Stimulated activated CD8-positive, alpha-beta memory T cell treated with anti-CD3 and anti-CD28 coated beads, Interleukin-15, amount 100 ng/mL, for 48 hours (primary cell): ENCODE measurements at regions not wholly inside any gene's neighbourhood (a gene's known extent, or its start where the extent isn't known, plus 50 kb on each side); places are given as distances from the start of the nearest gene placed in this dataset.

ENCODE experiments used
- DNase-seq, 2 donors: peaks; one replicate each; pipeline ENCODE4 v3.0.0-alpha.2; 2020; ENCODE audit warnings: low read depth in 2 of 2

DNA sequence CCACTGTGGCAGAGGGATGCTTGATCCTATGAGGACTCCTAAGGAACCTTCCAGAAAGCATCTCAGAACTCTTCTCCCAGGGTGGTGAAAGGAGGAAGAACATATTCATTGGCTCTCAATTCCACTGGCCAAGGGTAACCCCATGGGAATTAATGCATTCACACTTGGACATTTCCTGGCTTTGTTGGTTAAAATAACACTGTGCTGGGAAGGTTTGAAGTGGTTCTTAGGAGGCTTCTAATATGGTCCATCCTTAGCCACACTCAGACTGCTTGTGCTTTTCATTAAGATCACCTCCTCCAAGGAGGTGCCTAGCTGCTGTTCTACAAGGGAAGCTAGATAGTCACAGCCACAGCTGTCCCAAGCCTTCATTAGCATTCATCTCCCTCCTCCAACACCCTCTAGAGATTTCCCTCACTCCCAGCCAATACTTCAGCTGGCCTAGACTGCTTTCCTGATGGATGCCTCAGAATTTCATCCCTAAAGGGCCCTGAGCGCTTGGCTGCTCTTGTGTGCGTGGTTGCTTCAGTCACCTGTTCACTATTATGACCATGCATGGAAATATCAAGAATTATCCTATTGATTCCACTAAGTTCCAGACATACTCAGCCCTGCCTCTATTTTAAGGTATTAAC is 544.4 kb downstream of the PLPP3 start:
- no peak for DNase-seq

DNA sequence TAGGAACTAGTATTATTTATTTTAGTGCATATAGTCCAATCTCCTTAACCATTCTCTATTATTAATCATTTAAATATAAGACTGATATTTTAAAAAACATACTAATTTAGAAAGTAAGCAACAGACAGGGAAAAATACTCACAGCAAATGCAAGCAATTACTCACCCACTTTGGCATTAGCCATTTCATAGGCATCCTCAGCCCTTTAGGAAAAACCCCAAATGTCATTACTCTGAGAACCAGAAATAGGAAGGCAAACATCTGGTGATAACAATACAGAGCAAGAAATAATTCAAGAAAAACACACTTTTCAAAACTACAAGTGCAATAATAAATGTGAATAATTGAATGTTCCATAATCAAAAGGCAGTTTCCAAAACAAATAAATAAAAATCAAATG is 545.1 kb downstream of the PLPP3 start:
- no peak for DNase-seq

DNA sequence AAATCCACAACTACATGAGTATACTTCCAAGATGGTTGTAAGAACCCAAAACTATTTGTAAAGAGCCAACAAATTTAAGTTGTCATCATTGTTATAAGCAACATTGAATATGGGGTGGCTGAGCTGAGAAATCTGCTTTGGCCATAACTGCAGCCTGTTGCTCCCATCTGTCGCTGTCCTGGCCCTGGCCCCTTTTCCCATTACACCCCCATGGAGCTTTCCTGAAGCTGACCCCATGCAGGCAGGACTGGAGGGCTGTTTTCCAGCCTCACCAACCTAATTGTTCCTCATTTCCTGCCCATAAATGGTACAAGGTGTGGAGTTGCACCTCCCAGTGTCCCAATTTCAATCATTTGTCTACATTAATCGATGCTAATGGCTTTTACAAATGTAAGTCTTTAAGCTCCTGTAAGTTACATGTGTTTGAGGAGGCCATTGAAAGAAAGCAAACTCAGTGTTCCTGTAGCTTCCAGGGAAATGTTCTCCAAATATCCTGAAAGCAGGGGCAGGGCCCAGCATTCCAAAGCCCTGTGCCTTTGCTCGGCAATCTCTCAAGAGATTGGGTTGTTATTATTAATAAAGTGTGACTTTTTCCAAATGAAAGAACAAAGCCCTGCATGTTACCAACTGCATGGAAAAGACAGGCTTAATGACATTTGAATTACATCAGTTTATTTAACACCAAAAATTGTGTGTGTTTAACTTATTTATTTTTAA is 545.9 kb downstream of the PLPP3 start:
- DNase-seq, result no peak

DNA sequence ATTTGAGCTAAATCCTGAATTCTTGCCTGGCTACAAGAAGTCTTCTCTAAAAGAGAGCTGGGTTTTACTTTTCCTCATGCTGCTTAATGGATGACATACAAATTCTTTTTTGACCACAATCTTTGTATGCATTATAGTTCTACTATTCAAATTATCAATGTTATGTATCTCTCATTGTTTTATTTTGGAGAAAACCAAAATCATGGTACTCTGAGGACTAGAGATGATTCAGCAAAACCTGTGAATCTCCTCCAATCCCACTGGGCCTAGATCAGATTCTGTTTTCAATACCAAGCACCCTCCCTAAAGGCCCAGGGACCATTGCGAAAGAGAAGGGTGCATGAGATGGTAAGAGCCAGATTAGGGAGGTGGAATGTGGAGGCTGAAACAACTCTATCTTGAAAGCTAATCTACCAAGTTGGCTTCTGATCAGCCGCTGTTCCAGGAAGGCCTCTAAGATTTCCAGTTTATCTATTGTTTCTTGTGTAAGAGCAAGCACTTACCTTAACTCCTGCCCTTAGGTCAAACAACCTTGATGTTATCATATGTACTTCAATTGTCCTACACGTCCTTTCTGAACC is 547.2 kb downstream of the PLPP3 start:
- DNase-seq, result no peak

DNA sequence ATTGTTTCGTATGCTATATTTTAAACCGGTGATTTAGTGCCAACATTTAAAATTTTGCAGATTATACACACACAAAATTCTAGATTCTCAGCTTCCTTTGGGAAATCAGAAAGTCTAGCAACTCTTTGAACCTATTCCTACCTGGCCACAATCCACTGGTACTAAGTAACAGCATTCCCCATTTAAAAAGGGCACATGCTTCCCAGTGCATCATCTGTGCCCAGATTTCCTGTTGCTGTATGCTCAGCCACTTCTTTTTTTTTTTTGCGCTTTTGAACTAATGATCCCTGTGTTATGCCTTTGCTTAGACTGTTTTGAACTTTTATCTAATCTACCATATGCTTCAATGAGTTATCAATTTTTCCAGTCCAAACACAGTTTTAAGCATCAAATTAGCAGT is 548.4 kb downstream of the PLPP3 start:
- DNase-seq, result no peak

DNA sequence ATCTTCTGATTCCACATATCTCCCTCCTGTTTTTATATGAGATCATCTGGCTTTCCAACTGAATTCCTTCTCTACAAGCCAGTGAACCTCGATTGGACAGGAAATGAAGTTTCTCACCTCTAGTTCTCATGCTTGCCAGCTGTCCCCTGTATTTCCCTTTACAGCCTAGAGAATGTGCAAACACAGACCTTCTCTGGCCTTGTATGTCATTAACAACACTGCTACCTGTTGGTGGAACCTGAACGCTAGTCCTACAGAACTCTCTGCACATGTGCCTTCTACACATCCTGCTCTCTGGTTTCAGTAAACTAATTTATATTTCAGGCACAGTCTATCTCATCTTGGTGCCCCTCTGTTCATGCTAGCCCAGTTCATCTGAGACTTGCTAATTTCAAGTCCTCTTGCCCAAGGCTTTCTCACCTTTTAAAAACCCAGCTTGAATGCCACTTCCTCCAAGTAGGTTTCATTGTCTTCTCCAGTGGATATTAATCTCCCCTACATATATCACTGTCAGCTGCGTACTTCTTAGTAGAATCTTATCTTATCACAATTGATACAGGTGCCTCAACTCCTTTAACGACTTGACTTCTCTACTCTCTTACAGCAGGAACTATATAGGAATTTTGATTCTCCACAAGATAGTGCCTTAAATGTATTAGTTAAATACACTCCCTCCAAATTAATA is 549.9 kb downstream of the PLPP3 start:
- DNase-seq, result no peak

DNA sequence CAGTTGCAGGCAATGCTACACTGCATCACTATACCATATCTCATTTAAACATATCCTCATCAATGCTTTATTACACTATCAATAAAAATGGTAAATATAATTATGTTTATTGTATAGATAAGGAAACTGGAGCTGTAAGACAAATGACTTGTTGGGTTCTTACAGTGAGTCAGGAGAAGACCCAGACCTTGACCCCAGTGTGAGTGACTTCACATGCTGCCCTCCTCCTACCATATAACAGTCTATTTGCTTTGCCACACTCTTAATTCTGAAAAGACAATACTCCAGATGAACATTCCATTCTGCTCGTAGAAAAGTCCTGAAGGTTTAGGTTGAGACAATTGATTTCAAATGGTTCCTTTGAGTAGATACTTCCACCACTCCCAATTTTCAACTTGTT is 550.5 kb downstream of the PLPP3 start:
- no peak for DNase-seq

DNA sequence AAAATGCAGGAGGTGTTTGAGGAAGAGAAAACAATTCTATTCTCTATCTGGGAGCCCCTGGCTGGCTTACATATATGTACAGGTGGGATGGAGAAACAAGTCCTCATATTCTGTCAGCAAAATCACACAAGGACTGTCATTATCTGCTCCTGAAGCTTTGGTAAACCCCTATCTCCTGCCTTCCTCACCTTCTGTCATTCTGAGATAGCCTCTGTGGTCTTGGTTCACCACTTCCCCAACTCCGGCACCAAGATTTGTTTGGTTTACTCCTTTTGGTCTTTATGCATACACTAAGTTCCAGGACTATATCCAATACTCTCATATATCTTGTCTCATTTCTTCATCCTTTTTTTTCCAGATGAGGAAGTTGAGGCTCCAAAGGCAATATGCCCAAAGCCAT is 551.1 kb downstream of the PLPP3 start:
- DNase-seq, result no peak

DNA sequence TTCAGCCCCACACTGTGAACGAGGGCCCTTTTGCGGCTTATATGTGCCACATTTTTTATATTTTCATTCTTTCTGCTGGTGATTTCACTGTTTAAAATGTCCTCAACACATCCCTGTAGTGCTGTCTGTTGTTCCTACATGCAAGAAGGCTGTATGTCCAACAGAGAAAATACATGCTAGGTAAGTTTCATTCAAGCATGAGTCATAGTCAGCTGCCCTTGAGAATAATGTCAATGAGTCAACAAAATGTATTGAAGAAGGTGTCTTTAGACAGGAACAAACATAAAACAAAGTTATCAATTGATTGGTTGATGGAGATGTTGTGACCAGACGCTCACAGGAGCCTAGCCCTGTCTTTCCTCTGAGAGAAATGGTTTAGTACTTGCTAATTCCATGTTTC is 553.4 kb downstream of the PLPP3 start:
- no peak for DNase-seq

DNA sequence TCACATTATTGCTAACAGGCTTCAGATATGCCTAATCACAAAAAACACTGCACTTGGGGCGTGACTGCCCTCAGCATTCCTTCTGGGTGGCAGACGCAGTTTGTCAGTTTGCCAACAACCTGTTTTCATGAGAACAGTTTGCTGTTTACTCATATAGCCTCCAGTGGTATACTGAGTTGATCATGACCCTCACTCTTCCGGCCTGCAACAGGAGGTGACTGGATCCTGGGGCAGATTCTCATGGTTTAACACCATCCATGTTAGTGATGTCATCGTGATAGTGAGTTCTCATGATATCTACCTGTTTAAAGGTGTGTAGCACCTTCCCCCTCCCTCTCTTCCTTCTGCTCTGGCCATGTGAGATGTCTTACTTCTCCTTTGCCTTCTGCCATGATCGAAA is 555.2 kb downstream of the PLPP3 start:
- no peak for DNase-seq

DNA sequence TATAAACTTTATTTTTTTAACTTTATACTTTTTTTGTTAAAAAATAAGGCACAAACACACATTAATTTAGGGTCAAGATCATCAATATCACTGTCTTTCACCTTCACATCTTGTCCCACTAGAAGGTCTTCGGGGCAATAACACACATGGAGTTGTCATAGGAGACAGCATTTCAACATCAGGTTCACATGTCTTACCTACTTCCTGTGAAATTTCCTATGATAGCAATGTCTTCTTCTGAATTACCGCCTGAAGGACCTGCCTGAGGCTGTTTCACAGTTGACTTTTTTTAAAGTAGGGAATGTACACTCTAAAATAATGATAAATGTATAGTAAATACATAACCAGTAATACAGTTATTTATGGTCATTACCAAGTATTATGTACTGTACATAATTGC is 559.4 kb downstream of the PLPP3 start:
- DNase-seq, result no peak

DNA sequence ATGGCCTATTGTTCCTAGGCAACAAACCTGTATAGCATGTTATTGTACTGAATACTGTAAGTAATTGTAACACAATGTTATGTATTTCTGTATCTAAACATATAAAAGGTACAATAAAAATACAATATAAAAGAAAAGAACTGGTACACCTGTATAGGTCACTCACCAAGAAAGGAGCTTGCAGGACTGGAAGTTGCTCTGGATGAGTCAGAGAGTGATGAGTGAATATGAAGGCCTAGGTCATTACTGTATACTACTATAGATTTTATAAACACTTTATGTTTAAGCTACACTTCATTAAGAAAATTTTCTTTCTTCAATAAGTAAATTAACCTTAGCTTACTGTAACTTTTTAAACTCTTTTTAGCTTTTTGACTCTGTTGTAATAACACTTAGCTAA is 559.9 kb downstream of the PLPP3 start:
- DNase-seq, result no peak

DNA sequence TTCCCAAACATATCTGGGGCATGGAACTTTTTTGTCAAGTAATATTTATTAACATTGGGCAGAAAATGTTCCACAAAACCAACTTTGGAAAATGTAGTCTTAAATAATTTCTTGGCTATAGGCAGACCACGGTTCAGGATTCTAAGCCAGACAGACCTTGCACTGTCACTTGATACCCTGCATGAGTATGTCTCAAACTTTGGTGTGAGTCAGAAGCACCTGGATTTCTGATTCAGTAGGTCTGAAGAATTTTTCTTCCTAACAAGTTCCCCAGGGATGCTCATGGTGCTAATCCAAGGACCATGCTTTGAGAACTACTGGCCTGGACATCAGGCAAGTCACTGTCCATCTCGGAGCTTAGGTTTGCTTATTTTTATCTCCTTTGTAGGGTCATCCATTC is 562.0 kb downstream of the PLPP3 start:
- DNase-seq, result no peak

DNA sequence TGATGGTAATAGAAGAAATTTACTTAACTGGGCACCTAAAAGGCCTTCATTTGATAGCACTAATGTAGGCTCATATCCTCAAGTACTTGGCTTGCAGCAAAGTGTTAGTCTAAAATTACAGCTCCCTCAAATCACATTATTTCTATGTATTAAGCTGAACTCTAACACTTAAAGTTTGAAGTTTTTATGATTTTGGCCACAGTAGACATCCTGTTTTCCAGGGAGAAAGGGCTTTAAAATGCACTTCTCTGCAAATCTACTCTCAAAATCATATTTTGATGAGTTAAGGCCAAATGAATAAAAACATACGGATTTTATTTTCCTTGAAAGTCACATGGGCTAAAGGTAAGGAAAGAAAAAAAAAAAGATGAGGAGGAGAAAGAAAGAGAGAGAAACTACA is 575.5 kb downstream of the PLPP3 start:
- DNase-seq, result no peak

DNA sequence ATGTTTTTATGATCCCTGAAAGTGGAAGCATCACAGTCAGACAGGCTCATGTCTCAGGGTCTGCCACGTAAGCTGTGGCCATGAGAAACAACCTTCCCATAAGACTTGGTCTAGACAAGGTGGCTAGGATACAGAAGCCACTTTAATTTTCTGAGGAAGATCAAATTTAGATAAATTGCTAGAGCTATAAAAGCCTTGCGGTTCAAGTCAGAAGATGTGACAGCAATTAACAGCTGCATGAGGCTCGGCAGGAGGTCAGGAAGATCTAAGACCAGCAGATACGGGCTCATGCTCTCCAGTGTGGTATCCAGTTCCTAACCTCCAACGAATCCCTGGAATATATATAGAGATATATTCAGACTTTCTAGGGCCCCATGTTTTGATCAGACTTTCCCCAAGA is 577.1 kb downstream of the PLPP3 start:
- DNase-seq, result no peak

DNA sequence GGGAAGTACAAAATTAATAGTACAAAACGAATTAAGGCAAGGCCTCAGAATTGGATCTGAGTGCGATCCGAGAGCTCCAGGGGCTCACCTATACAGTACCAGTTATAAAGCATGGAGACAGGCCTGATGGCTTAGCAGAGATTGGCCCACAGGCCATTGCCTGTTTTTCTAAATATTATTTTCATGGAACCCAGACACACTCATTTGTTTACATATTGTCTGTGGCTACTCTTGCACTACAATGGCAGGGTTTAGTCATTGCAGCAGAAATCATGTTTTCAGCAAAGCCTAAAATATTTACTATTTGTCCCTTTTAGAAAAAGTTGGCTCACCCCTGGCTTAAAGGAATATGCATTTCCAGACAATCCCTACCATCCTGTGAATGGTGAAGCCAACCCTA is 578.9 kb downstream of the PLPP3 start:
- no peak for DNase-seq

DNA sequence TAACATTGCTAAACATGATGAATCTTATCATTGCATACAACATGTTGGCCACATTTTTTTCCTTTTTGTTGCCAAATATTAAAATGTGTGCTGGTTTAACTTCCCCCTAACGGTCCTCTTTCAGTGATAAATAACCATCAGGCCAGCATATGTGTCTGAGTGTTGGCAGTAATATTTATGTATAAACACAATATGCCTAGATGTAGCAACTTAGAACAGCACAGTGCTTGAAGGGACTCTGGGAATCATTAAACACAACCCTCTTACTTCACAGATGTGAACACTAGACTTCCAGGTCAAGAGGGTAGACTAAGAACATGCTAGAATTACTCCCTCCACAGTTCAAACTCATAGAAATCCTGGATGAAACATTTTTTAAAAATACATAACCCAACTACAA is 581.8 kb downstream of the PLPP3 start:
- no peak for DNase-seq

DNA sequence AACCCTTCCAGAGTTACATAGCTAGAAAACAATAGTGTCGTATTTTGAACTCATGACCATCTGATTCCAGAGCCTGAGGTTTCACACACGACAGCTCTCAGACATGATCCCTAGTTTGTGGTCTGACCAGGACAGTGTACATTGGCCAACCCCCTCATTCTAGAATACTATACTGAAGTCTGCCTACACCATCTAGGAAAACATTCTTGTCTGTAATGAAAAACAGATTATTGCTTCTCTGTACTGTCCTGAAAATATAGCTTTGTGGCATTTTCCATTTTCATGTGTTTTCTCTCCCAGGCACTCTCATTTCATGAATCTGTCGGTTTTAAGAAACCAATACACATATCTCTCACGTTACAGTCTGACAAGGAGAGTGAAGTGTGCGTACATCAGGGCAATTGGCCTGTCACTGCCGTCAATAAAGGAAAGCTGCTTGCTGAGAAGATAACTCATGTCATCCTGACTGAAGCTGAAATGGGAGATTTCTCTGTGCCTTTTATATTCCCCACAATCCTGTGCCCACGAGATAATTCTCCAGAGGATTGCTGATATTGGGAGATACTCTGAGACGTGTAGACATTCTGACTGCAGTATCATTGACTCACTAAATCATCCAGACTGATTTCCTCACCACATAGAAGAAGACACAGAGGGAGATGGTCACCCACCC is 585.6 kb downstream of the PLPP3 start:
- no peak for DNase-seq

DNA sequence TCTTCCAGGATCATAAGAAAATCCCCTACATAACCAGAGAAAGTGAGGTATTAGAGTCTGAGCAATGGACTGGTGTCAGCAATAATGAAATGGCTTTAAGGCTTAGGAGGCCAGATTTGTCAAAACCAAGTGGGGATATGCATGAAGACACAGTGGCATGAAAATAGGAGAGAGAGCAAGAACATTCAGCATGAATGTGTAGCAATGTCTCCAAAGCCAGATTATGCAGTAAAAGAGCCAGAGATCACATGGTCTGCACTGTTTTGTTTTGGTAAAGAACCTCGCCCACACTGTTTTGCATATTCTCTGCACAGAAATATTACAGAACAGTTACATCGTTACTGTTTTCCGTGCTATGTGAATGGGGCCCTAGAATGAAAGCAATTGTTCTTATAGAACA is 589.4 kb downstream of the PLPP3 start:
- no peak for DNase-seq

DNA sequence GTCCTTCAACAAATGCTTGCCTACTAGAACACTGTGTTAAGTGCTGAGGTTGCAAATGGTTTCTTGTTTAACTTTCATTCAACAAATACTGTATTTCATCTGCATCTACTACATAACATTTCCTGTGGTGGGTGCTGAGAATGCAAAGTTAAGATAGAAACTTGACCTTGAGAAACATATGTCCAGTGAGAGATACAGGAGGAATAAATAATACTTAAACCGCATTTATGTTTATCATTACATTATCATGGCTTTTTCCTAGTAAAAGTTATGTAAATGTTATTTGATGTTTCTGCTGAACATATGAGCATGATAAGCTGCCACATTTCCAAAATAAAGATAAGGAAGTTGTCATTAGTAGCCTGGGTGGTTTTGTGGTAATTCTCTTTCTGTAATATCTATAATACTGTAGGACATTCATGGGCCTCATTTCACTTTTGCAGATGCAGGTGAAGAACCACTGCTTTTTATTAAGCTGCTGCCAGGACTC is 590.4 kb downstream of the PLPP3 start:
- DNase-seq, result no peak

DNA sequence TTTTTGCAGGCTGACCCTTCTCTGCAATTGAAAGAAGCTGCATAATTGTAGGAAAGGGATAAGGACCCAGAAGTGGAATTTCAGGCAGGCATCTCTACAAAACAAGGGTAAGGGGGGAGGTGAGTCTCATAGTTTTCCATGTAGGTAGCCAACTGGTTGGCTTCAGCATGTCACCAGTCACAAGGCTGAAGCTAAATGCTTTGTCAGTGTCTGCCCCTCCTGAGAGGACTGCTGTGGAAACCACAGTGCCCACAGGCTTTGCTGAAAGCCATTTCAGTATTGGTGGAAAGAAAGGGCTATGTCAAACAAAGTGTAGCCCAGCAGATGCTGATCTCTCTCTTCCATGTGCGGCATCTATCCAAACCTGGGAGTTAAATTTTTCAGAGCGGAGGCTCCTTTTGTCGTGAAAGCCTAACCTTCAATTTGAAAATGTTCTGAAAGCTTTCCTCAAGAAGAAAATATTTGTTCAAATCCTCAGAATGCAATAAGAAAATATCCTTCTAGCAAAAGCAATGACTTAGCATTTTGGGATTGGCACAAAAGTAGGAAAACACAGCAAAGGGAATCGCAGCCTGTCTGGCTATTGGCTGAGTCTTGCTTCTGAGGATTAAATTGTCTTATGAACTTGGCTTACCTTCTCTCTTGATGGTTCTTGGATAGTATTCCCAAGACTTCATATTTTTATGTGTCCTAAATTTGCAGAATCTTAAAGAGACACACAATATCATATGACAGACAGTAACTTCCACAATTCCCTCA is 591.7 kb downstream of the PLPP3 start:
- no peak for DNase-seq

DNA sequence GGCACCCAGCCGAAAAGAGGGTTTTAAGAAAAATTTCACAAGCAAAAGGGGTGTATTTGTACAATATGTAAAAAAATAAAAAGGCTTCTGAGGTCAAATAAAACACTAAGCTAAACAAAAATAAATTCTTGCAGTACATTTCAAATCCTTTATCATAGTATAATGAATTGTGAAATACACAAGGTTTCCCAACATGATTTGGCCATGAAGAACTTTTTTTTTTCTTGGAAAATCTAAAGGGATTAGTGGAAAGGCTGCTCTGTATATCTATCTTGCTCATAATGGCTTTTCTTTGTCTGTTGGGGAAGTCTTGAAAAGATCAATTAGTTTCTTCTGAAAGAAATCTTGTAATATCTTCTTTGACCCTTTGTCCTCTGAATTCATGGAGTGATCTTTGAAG is 593.4 kb downstream of the PLPP3 start:
- DNase-seq, result no peak
